Fibroblast of lung (primary cell): ENCODE measurements at regions not wholly inside any gene's neighbourhood (a gene's known extent, or its start where the extent isn't known, plus 50 kb on each side); places are given as distances from the start of the nearest gene placed in this dataset.

Experiments used
- DNase-seq, 2 donors: peaks; one replicate each; pipeline versions ENCODE4 v3.0.0 to v3.0.0-alpha.2; 2010; ENCODE audit warnings: low read depth in 2 of 2
- H2AFZ ChIP-seq: 2 replicates; pipeline ENCODE4 v1.5.1; 2012; ENCODE audit warnings: low read length, control low read depth, inconsistent platforms
- H3K27ac ChIP-seq: 2 replicates; pipeline ENCODE4 v1.5.1; 2011; ENCODE audit warnings: low read length, control low read depth; ENCODE audit not compliant: insufficient read depth
- H3K27me3 ChIP-seq: 2 replicates; pipeline ENCODE4 v1.5.1; 2011; ENCODE audit warnings: mild to moderate bottlenecking, low read length; ENCODE audit not compliant: control insufficient read depth, insufficient read depth
- H3K36me3 ChIP-seq: 2 replicates; pipeline ENCODE4 v1.5.1; 2011; ENCODE audit warnings: low read length; ENCODE audit not compliant: control insufficient read depth, insufficient read depth
- H3K4me1 ChIP-seq: 2 replicates; pipeline ENCODE4 v1.5.1; 2011; ENCODE audit warnings: low read length; ENCODE audit not compliant: control insufficient read depth, insufficient read depth; ENCODE audit errors: extremely low read depth
- H3K4me2 ChIP-seq: 2 replicates; pipeline ENCODE4 v1.5.1; 2011; ENCODE audit warnings: low read length, control low read depth; ENCODE audit not compliant: insufficient read depth; ENCODE audit errors: extremely low read depth
- H3K4me3 ChIP-seq, 4 experiments: fragments of 200-600 bp in 1 of 4; sonication (generic) in 1 of 4; replicated peaks in 1 of 4; 2 replicates each; pipeline ENCODE4 v1.5.1; 2011 to 2016; ENCODE audit warnings: low read length in 4 of 4, low read depth in 3 of 4, mild to moderate bottlenecking in 3 of 4, control low read depth in 2 of 4, inconsistent platforms in 1 of 4, mixed read lengths in 1 of 4; ENCODE audit not compliant: insufficient read depth in 1 of 4; ENCODE audit errors: control extremely low read depth in 1 of 4
- H3K79me2 ChIP-seq: 2 replicates; pipeline ENCODE4 v1.5.1; 2012; ENCODE audit warnings: mild to moderate bottlenecking, low read length, inconsistent platforms; ENCODE audit not compliant: control insufficient read depth, insufficient read depth
- H3K9ac ChIP-seq: 2 replicates; pipeline ENCODE4 v1.5.1; 2011; ENCODE audit warnings: mild to moderate bottlenecking, low read length, control low read depth; ENCODE audit not compliant: insufficient read depth
- H3K9me3 ChIP-seq: 2 replicates; pipeline ENCODE4 v1.5.1; 2012; ENCODE audit warnings: low read depth, low read length; ENCODE audit not compliant: control insufficient read depth, insufficient read depth
- H4K20me1 ChIP-seq: 2 replicates; pipeline ENCODE4 v1.5.1; 2011; ENCODE audit warnings: low read length; ENCODE audit not compliant: control insufficient read depth, insufficient read depth; ENCODE audit errors: extremely low read depth
- EZH2 ChIP-seq: IDR thresholded peaks from 2 replicates; pipeline ENCODE4 v1.5.1; 2012; ENCODE audit warnings: low read length, control low read depth, mild to moderate bottlenecking; ENCODE audit errors: missing control alignments
- TF ChIP-seq, protein P1 (sequence below), 2 donors: IDR thresholded peaks in 1 of 2; conservative IDR thresholded peaks in 1 of 2; 1 replicate in 1 of 2; 2 replicates in 1 of 2; pipeline ENCODE4 v1.5.1; 2011 to 2012; ENCODE audit warnings: low read length in 2 of 2, control low read depth in 1 of 2, inconsistent platforms in 1 of 2, low read depth in 1 of 2, mild to moderate bottlenecking in 1 of 2

GRCh38 chr22:47841156-47841555 lies 1078.7 kb downstream of the TBC1D22A start:
- no peak for DNase-seq
- Histone ChIP-seq H2AFZ (no peak overlapping the region), H3K36me3 (no peaks in the 10 kb centered on the region), H3K27ac (no peak overlapping the region), H3K4me2 (no peak overlapping the region), H3K79me2 (no peaks in the 10 kb centered on the region), H3K9me3 (no peaks in the 10 kb centered on the region), H3K27me3 (no peaks in the 10 kb centered on the region), H3K9ac (no peak overlapping the region), H3K4me3 (no peak overlapping the region), H3K4me1 (no peaks in the 10 kb centered on the region), H4K20me1 (no peaks in the 10 kb centered on the region)
- TF ChIP-seq, protein P1, sequence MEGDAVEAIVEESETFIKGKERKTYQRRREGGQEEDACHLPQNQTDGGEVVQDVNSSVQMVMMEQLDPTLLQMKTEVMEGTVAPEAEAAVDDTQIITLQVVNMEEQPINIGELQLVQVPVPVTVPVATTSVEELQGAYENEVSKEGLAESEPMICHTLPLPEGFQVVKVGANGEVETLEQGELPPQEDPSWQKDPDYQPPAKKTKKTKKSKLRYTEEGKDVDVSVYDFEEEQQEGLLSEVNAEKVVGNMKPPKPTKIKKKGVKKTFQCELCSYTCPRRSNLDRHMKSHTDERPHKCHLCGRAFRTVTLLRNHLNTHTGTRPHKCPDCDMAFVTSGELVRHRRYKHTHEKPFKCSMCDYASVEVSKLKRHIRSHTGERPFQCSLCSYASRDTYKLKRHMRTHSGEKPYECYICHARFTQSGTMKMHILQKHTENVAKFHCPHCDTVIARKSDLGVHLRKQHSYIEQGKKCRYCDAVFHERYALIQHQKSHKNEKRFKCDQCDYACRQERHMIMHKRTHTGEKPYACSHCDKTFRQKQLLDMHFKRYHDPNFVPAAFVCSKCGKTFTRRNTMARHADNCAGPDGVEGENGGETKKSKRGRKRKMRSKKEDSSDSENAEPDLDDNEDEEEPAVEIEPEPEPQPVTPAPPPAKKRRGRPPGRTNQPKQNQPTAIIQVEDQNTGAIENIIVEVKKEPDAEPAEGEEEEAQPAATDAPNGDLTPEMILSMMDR (conservative IDR thresholded peaks at IDR 0.05 in 1 of 2, IDR thresholded peaks at IDR 0.05 in 1 of 2; ENCODE audit: low read depth in 1 of 2, low read length in 2 of 2), result no peak
- no peak for TF ChIP-seq EZH2

DNA sequence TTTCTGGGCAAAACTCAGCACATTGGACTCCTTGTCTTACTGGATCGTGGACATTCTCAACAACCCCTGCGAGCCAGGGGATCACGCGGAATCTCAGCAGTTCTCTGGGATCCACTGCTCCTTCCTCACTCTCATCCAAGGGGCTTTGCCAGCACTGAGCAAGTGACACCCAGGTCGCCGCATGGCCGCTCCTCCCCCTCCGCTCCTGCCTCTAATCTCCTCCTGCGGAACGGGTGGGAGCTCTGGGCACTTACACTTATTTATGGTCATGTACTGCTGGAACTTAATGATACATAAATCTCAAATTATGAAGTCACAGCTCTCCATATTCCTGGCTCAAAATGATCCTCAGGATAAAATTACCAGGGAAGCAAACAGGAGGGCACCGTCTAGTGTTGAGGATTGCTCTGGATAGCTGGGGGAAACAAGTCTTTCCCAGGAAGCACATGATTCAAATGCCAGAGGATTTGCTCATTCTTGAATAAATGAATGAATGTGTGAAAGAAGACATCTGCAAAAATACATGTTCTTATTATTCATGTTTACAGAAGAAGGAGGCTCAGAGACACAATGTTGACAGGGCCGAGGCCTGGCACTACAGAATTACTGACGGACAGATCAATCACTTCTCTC lies 1077.3 kb downstream of the TBC1D22A start:
- Histone ChIP-seq H3K27ac (no peak overlapping the region), H3K9ac (no peak overlapping the region), H3K27me3 (no peaks in the 10 kb centered on the region), H3K4me1 (no peaks in the 10 kb centered on the region), H3K36me3 (no peaks in the 10 kb centered on the region), H2AFZ (no peak overlapping the region), H3K79me2 (no peaks in the 10 kb centered on the region), H3K4me3 (no peak overlapping the region), H4K20me1 (no peaks in the 10 kb centered on the region), H3K9me3 (no peaks in the 10 kb centered on the region), H3K4me2 (no peak overlapping the region)
- TF ChIP-seq, protein P1 (conservative IDR thresholded peaks at IDR 0.05 in 1 of 2, IDR thresholded peaks at IDR 0.05 in 1 of 2; ENCODE audit: low read depth in 1 of 2, low read length in 2 of 2), result no peak
- TF ChIP-seq EZH2, result no peak
- peak in 1 of 2 donors; percentile 6 for DNase-seq

- Histone ChIP-seq H3K79me2 (no peaks in the 10 kb centered on the region), H3K36me3 (no peaks in the 10 kb centered on the region), H3K4me1 (no peaks in the 10 kb centered on the region), H3K4me2 (no peak overlapping the region), H3K9me3 (no peaks in the 10 kb centered on the region), H3K4me3 (no peak overlapping the region), H3K27me3 (no peaks in the 10 kb centered on the region), H4K20me1 (no peaks in the 10 kb centered on the region), H3K9ac (no peak overlapping the region), H2AFZ (no peak overlapping the region), H3K27ac (no peak overlapping the region)
- DNase-seq, result peak; percentile 1 to 28
- no peak for TF ChIP-seq EZH2
- TF ChIP-seq, protein P1 (conservative IDR thresholded peaks at IDR 0.05 in 1 of 2, IDR thresholded peaks at IDR 0.05 in 1 of 2; ENCODE audit: low read depth in 1 of 2, low read length in 2 of 2), result peak; percentile 10 to 30
Observed at GRCh38 chr22:47837703-47838102, 1075.3 kb downstream of the TBC1D22A start.
